ENCODE measurements at regions not wholly inside any gene's neighbourhood (a gene's known extent, or its start where the extent isn't known, plus 50 kb on each side); places are given as distances from the start of the nearest gene placed in this dataset.

GRCh38 chr4:42345962-42346544 lies 51.2 kb upstream of the SHISA3 start:
- Histone ChIP-seq H3K56ac (ENCODE audit: extremely low read depth, insufficient read depth, low read length) (no peak overlapping the region), H3K9me3 (ENCODE audit: control insufficient read depth, insufficient read depth, low read length) (no peaks in the 10 kb centered on the region), H3K79me1 (ENCODE audit: low read depth in 1 of 2, low read length in 2 of 2) (no peaks in the 10 kb centered on the region), H4K8ac (ENCODE audit: low read depth in 2 of 2, low read length in 2 of 2) (no peak overlapping the region), H4K20me1 (ENCODE audit: insufficient read depth, low read length) (no peaks in the 10 kb centered on the region), H3K36me3 (ENCODE audit: control insufficient read depth, insufficient read depth, low read length) (no peaks in the 10 kb centered on the region), H3K9me1 (ENCODE audit: insufficient read depth, low read length) (no peaks in the 10 kb centered on the region), H2AK9ac (replicated peaks; ENCODE audit: low read depth, low read length, poor library complexity) (no peak overlapping the region), H3K4me3 (ENCODE audit: insufficient read depth, low read depth, low read length) (no peak overlapping the region), H3K18ac (ENCODE audit: low read depth, low read length) (no peak overlapping the region), H3K27ac (ENCODE audit: insufficient read depth, low read length) (no peak overlapping the region), H3K27me3 (ENCODE audit: control insufficient read depth, insufficient read depth, low read length) (no peaks in the 10 kb centered on the region), H4K5ac (ENCODE audit: low read depth, low read length) (no peak overlapping the region), H3K23ac (ENCODE audit: low read depth, low read length) (no peak overlapping the region), H2BK15ac (ENCODE audit: low read depth, low read length) (no peak overlapping the region), H3K9ac (ENCODE audit: low read depth, low read length) (no peak overlapping the region), H3K14ac (replicated peaks; ENCODE audit: low read depth, low read length) (no peak overlapping the region), H3K4ac (ENCODE audit: low read depth, low read length) (no peak overlapping the region), H2AK5ac (ENCODE audit: low read depth, low read length) (no peak overlapping the region), H2BK20ac (ENCODE audit: low read depth, low read length) (no peak overlapping the region), H3K4me2 (ENCODE audit: low read depth, low read length) (no peak overlapping the region), H3K4me1 (ENCODE audit: control insufficient read depth, insufficient read depth, low read length) (no peaks in the 10 kb centered on the region), H4K91ac (ENCODE audit: insufficient read depth, low read depth, low read length) (no peak overlapping the region), H2BK5ac (ENCODE audit: low read depth, low read length, poor library complexity, severe bottlenecking) (no peak overlapping the region), H2BK120ac (ENCODE audit: low read depth, low read length) (no peak overlapping the region), H2AFZ (replicated peaks; ENCODE audit: low read length, poor library complexity) (no peak overlapping the region)
- BruUV-seq (replicated peaks): no TSS peak
- no peak for TF ChIP-seq NFE2L2 (IDR thresholded peaks at IDR 0.05; ENCODE audit: low read depth, low read length)
- TF ChIP-seq MAZ (IDR thresholded peaks at IDR 0.05; ENCODE audit: borderline replicate concordance, low read depth, low read length): no peak
- no peak for TF ChIP-seq RFX5 (IDR thresholded peaks at IDR 0.05; ENCODE audit: low read depth, low read length)
- TF ChIP-seq MAFK (IDR thresholded peaks at IDR 0.05; ENCODE audit: low read depth, low read length): no peak
- TF ChIP-seq, protein P1, sequence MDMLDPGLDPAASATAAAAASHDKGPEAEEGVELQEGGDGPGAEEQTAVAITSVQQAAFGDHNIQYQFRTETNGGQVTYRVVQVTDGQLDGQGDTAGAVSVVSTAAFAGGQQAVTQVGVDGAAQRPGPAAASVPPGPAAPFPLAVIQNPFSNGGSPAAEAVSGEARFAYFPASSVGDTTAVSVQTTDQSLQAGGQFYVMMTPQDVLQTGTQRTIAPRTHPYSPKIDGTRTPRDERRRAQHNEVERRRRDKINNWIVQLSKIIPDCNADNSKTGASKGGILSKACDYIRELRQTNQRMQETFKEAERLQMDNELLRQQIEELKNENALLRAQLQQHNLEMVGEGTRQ (IDR thresholded peaks at IDR 0.05; ENCODE audit: low read depth, low read length): no peak
- TF ChIP-seq CEBPB (IDR thresholded peaks at IDR 0.05; ENCODE audit: low read depth, low read length): no peak
- no peak for TF ChIP-seq BHLHE40 (IDR thresholded peaks at IDR 0.05; ENCODE audit: low read depth, low read length)
- no peak for TF ChIP-seq RCOR1 (IDR thresholded peaks at IDR 0.05; ENCODE audit: insufficient replicate concordance, low read length)
- TF ChIP-seq, protein P2, sequence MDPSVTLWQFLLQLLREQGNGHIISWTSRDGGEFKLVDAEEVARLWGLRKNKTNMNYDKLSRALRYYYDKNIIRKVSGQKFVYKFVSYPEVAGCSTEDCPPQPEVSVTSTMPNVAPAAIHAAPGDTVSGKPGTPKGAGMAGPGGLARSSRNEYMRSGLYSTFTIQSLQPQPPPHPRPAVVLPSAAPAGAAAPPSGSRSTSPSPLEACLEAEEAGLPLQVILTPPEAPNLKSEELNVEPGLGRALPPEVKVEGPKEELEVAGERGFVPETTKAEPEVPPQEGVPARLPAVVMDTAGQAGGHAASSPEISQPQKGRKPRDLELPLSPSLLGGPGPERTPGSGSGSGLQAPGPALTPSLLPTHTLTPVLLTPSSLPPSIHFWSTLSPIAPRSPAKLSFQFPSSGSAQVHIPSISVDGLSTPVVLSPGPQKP (IDR thresholded peaks at IDR 0.05; ENCODE audit: borderline replicate concordance, low read depth, low read length): no peak
- TF ChIP-seq FOS (IDR thresholded peaks at IDR 0.05; ENCODE audit: low read depth, low read length): no peak
- TF ChIP-seq SMC3 (IDR thresholded peaks at IDR 0.05; ENCODE audit: low read depth, low read length): no peak
- no peak for TF ChIP-seq POLR2A (IDR thresholded peaks at IDR 0.05; ENCODE audit: low read depth, low read length)
- no peak for TF ChIP-seq MXI1 (IDR thresholded peaks at IDR 0.05; ENCODE audit: borderline replicate concordance, low read depth, low read length)
- DNase-seq: no peak
- WGBS, 2 experiments (ENCODE audit: extremely low coverage in 2 of 2, insufficient read length in 1 of 2): 94% methylated on average over 15 of the region's 29 CpGs; no CpG with 5 or more reads in 1 of the 2 experiments
- in situ Hi-C loops (cut with MboI; ENCODE audit: low sequenced_read_pairs): no loop called here
- ChIA-PET CTCF (no interaction called here), POLR2A (ENCODE audit: unreplicated experiment) (no interaction called here)
- dilution Hi-C loops (cut with HindIII; ENCODE audit: low sequenced_read_pairs, unreplicated experiment): no loop called here
- intact Hi-C loops (cut with micrococcal nuclease): no loop called here
- ATAC-seq (ENCODE audit: low read depth): no peak

Measured in IMR-90 (cell line).